SK-N-SH treated with all-trans-retinoic acid at 6 μM for 48 hours (cell line): ENCODE measurements at regions not wholly inside any gene's neighbourhood (a gene's known extent, or its start where the extent isn't known, plus 50 kb on each side); places are given as distances from the start of the nearest gene placed in this dataset.

Experiments
- ATAC-seq: fragments of 200-7000 bp; cut with Tn5 transposase; 3 replicates; pipeline ENCODE4 v1.9.1; 2020; ENCODE audit warnings: mild to moderate bottlenecking, moderate library complexity
- ARNTL ChIP-seq: fragments of 450-650 bp; formaldehyde crosslinking; IDR thresholded peaks from 2 replicates; pipeline ENCODE4 v1.5.0; 2020; ENCODE audit warnings: low read depth, mild to moderate bottlenecking, moderate library complexity, borderline replicate concordance
- BACH2 ChIP-seq: fragments of 250-450 bp; sonication (Bioruptor Pico); IDR thresholded peaks from 2 replicates; pipeline ENCODE4 v1.9.0; 2021; ENCODE audit warnings: mild to moderate bottlenecking, borderline replicate concordance
- CSDC2 ChIP-seq: fragments of 250-450 bp; sonication (Bioruptor Pico); IDR thresholded peaks from 2 replicates; pipeline ENCODE4 v1.5.0; 2020; ENCODE audit warnings: mild to moderate bottlenecking, moderate library complexity
- ESRRG ChIP-seq: fragments of 250-450 bp; sonication (Bioruptor Pico); IDR thresholded peaks from 2 replicates; pipeline ENCODE4 v1.6.1; 2021; ENCODE audit warnings: mild to moderate bottlenecking
- GLIS3 ChIP-seq: fragments of 250-450 bp; sonication (Bioruptor Pico); IDR thresholded peaks from 2 replicates; pipeline ENCODE4 v1.5.0; 2020; ENCODE audit warnings: mild to moderate bottlenecking, moderate library complexity
- ISL1 ChIP-seq: fragments of 250-450 bp; sonication (Bioruptor Pico); IDR thresholded peaks from 2 replicates; pipeline ENCODE4 v2.1.2; 2022; ENCODE audit warnings: mild to moderate bottlenecking, moderate library complexity
- PPARA ChIP-seq: fragments of 250-450 bp; sonication (Bioruptor Pico); IDR thresholded peaks from 2 replicates; pipeline ENCODE4 v1.5.0; 2020; ENCODE audit warnings: mild to moderate bottlenecking, borderline replicate concordance
- RARB ChIP-seq: fragments of 250-450 bp; sonication (Bioruptor Pico); IDR thresholded peaks from 2 replicates; pipeline ENCODE4 v1.8.0; 2021; ENCODE audit warnings: mild to moderate bottlenecking, moderate library complexity
- SNAI2 ChIP-seq: fragments of 250-450 bp; sonication (Bioruptor Pico); IDR thresholded peaks from 2 replicates; pipeline ENCODE4 v1.5.0; 2020; ENCODE audit warnings: mild to moderate bottlenecking, moderate library complexity
- TCF4 ChIP-seq: fragments of 250-450 bp; sonication (Bioruptor Pico); IDR thresholded peaks from 2 replicates; pipeline ENCODE4 v1.8.0; 2021; ENCODE audit warnings: mild to moderate bottlenecking, moderate library complexity, borderline replicate concordance
- TOX ChIP-seq: fragments of 250-450 bp; sonication (Bioruptor Pico); IDR thresholded peaks from 2 replicates; pipeline ENCODE4 v1.8.0; 2021; ENCODE audit warnings: mild to moderate bottlenecking, moderate library complexity, borderline replicate concordance
- ZC3H10 ChIP-seq: fragments of 250-450 bp; sonication (Bioruptor Pico); IDR thresholded peaks from 2 replicates; pipeline ENCODE4 v1.5.1; 2021; ENCODE audit warnings: mild to moderate bottlenecking, moderate library complexity
- ZFP3 ChIP-seq: fragments of 250-450 bp; sonication (Bioruptor Pico); IDR thresholded peaks from 2 replicates; pipeline ENCODE4 v1.5.0; 2020; ENCODE audit warnings: mild to moderate bottlenecking, moderate library complexity
- ZFP30 ChIP-seq: fragments of 450-650 bp; formaldehyde crosslinking; IDR thresholded peaks from 2 replicates; pipeline ENCODE4 v1.5.0; 2022; ENCODE audit warnings: mild to moderate bottlenecking, moderate library complexity
- ZNF565 ChIP-seq: fragments of 450-650 bp; formaldehyde crosslinking; conservative IDR thresholded peaks from 2 replicates; pipeline ENCODE4 v1.5.0; 2020; ENCODE audit warnings: low read depth, mild to moderate bottlenecking, moderate library complexity
- ZNF70 ChIP-seq: fragments of 450-650 bp; formaldehyde crosslinking; IDR thresholded peaks from 2 replicates; pipeline ENCODE4 v1.5.0; 2020; ENCODE audit warnings: mild to moderate bottlenecking, moderate library complexity
- ZNF8 ChIP-seq: fragments of 450-650 bp; formaldehyde crosslinking; IDR thresholded peaks from 2 replicates; pipeline ENCODE4 v1.5.0; 2020; ENCODE audit warnings: mild to moderate bottlenecking, moderate library complexity
- TF ChIP-seq, protein P1 (sequence below): fragments of 250-450 bp; sonication (Bioruptor Pico); IDR thresholded peaks from 2 replicates; pipeline ENCODE4 v1.5.0; 2020; ENCODE audit warnings: mild to moderate bottlenecking, moderate library complexity
- TF ChIP-seq, protein P2 (sequence below): fragments of 250-450 bp; sonication (Bioruptor Pico); IDR thresholded peaks from 2 replicates; pipeline ENCODE4 v1.8.0; 2020; ENCODE audit warnings: mild to moderate bottlenecking, moderate library complexity, borderline replicate concordance
- TF ChIP-seq, protein P3 (sequence below): fragments of 250-450 bp; sonication (Bioruptor Pico); IDR thresholded peaks from 2 replicates; pipeline ENCODE4 v1.5.1; 2020; ENCODE audit warnings: low read depth, mild to moderate bottlenecking, moderate library complexity
- TF ChIP-seq, protein P4 (sequence below): fragments of 250-450 bp; sonication (Bioruptor Pico); IDR thresholded peaks from 2 replicates; pipeline ENCODE4 v1.8.0; 2021; ENCODE audit warnings: low read depth, mild to moderate bottlenecking, moderate library complexity, borderline replicate concordance
- TF ChIP-seq, protein P5 (sequence below): fragments of 250-450 bp; sonication (Bioruptor Pico); IDR thresholded peaks from 2 replicates; pipeline ENCODE4 v1.5.1; 2021; ENCODE audit warnings: mild to moderate bottlenecking, moderate library complexity

DNA sequence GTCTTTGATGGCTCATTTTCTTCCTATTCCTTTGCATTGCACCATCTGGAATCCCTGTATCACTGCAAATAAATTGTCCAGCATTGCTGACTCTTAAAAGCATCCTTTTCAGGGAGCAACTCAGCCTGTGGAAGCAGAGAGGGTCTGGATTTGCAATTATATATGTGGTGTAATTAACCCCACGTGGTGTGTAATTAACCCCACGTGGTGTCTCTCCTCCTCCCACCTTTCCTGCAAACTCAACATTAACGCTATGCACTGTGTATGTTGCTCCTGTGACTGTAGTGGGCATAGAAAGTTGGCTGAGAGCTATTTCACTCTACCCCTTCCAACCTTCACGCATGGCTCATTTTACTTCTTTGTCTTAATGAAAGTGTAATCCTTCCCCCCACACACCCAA is 689.0 kb upstream of the COBL start:
- no peak for TF ChIP-seq SNAI2 (CRISPR knock-in tag)
- no peak for TF ChIP-seq ZNF70
- TF ChIP-seq ZC3H10: no peak
- no peak for TF ChIP-seq GLIS3 (CRISPR knock-in tag)
- no peak for TF ChIP-seq TCF4 (CRISPR knock-in tag)
- no peak for TF ChIP-seq ESRRG (CRISPR knock-in tag)
- TF ChIP-seq, protein P1, sequence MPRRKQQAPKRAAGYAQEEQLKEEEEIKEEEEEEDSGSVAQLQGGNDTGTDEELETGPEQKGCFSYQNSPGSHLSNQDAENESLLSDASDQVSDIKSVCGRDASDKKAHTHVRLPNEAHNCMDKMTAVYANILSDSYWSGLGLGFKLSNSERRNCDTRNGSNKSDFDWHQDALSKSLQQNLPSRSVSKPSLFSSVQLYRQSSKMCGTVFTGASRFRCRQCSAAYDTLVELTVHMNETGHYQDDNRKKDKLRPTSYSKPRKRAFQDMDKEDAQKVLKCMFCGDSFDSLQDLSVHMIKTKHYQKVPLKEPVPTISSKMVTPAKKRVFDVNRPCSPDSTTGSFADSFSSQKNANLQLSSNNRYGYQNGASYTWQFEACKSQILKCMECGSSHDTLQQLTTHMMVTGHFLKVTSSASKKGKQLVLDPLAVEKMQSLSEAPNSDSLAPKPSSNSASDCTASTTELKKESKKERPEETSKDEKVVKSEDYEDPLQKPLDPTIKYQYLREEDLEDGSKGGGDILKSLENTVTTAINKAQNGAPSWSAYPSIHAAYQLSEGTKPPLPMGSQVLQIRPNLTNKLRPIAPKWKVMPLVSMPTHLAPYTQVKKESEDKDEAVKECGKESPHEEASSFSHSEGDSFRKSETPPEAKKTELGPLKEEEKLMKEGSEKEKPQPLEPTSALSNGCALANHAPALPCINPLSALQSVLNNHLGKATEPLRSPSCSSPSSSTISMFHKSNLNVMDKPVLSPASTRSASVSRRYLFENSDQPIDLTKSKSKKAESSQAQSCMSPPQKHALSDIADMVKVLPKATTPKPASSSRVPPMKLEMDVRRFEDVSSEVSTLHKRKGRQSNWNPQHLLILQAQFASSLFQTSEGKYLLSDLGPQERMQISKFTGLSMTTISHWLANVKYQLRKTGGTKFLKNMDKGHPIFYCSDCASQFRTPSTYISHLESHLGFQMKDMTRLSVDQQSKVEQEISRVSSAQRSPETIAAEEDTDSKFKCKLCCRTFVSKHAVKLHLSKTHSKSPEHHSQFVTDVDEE (CRISPR knock-in tag): no peak
- TF ChIP-seq ZNF565: no peak
- no peak for TF ChIP-seq TOX
- TF ChIP-seq, protein P2, sequence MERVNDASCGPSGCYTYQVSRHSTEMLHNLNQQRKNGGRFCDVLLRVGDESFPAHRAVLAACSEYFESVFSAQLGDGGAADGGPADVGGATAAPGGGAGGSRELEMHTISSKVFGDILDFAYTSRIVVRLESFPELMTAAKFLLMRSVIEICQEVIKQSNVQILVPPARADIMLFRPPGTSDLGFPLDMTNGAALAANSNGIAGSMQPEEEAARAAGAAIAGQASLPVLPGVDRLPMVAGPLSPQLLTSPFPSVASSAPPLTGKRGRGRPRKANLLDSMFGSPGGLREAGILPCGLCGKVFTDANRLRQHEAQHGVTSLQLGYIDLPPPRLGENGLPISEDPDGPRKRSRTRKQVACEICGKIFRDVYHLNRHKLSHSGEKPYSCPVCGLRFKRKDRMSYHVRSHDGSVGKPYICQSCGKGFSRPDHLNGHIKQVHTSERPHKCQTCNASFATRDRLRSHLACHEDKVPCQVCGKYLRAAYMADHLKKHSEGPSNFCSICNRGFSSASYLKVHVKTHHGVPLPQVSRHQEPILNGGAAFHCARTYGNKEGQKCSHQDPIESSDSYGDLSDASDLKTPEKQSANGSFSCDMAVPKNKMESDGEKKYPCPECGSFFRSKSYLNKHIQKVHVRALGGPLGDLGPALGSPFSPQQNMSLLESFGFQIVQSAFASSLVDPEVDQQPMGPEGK (CRISPR knock-in tag): no peak
- no peak for TF ChIP-seq PPARA
- no peak for TF ChIP-seq ZFP30
- TF ChIP-seq RARB (CRISPR knock-in tag): no peak
- ATAC-seq: no peak

DNA sequence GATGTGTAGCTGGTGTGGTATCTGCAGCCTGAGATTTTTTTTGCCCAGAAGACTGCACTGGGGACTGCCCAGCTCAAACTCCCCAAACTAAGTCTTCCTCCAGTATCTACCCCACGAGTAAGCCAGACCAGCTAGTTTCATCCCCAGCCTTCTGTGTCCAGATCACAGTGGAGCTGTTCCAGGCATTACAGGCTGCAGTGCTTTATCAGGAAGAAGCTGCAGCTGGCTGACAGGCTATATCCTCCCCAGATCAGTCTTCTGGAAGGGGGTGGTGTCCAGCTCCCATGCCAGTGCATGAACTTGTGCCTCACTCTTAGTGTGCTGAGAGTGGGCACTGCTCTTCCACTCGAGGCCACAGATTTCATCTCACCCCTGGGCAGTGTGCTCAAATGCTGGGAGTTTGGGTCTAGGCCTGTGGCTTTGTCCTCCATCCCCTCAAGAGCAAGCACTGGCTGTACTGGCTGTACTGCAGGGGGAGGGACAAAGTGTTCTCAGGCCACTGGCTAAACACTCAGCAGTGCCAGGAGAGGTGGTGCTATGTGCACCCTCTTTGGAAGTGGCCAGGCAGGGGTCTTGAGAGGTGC is 679.1 kb upstream of the COBL start:
- ATAC-seq: no peak
- TF ChIP-seq, protein P2 (CRISPR knock-in tag): no peak
- no peak for TF ChIP-seq SNAI2 (CRISPR knock-in tag)
- TF ChIP-seq, protein P3, sequence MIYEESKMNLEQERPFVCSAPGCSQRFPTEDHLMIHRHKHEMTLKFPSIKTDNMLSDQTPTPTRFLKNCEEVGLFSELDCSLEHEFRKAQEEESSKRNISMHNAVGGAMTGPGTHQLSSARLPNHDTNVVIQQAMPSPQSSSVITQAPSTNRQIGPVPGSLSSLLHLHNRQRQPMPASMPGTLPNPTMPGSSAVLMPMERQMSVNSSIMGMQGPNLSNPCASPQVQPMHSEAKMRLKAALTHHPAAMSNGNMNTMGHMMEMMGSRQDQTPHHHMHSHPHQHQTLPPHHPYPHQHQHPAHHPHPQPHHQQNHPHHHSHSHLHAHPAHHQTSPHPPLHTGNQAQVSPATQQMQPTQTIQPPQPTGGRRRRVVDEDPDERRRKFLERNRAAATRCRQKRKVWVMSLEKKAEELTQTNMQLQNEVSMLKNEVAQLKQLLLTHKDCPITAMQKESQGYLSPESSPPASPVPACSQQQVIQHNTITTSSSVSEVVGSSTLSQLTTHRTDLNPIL (CRISPR knock-in tag): no peak
- TF ChIP-seq ZC3H10: no peak
- no peak for TF ChIP-seq ZFP30
- TF ChIP-seq TCF4 (CRISPR knock-in tag): no peak
- no peak for TF ChIP-seq BACH2 (CRISPR knock-in tag)
- no peak for TF ChIP-seq ISL1 (CRISPR knock-in tag)
- TF ChIP-seq GLIS3 (CRISPR knock-in tag): no peak
- no peak for TF ChIP-seq TOX
- TF ChIP-seq, protein P4, sequence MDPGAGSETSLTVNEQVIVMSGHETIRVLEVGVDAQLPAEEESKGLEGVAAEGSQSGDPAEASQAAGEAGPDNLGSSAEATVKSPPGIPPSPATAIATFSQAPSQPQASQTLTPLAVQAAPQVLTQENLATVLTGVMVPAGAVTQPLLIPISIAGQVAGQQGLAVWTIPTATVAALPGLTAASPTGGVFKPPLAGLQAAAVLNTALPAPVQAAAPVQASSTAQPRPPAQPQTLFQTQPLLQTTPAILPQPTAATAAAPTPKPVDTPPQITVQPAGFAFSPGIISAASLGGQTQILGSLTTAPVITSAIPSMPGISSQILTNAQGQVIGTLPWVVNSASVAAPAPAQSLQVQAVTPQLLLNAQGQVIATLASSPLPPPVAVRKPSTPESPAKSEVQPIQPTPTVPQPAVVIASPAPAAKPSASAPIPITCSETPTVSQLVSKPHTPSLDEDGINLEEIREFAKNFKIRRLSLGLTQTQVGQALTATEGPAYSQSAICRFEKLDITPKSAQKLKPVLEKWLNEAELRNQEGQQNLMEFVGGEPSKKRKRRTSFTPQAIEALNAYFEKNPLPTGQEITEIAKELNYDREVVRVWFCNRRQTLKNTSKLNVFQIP: no peak
- no peak for TF ChIP-seq RARB (CRISPR knock-in tag)
- TF ChIP-seq CSDC2: no peak
- TF ChIP-seq, protein P1 (CRISPR knock-in tag): no peak
- TF ChIP-seq, protein P5, sequence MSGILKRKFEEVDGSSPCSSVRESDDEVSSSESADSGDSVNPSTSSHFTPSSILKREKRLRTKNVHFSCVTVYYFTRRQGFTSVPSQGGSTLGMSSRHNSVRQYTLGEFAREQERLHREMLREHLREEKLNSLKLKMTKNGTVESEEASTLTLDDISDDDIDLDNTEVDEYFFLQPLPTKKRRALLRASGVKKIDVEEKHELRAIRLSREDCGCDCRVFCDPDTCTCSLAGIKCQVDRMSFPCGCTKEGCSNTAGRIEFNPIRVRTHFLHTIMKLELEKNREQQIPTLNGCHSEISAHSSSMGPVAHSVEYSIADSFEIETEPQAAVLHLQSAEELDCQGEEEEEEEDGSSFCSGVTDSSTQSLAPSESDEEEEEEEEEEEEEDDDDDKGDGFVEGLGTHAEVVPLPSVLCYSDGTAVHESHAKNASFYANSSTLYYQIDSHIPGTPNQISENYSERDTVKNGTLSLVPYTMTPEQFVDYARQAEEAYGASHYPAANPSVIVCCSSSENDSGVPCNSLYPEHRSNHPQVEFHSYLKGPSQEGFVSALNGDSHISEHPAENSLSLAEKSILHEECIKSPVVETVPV (CRISPR knock-in tag): no peak
- TF ChIP-seq ZNF8: no peak
- TF ChIP-seq ZNF565: no peak
- no peak for TF ChIP-seq ARNTL (CRISPR knock-in tag)
- TF ChIP-seq ZFP3: no peak
